ENCODE measurements at regions not wholly inside any gene's neighbourhood (a gene's known extent, or its start where the extent isn't known, plus 50 kb on each side); places are given as distances from the start of the nearest gene placed in this dataset.

DNA sequence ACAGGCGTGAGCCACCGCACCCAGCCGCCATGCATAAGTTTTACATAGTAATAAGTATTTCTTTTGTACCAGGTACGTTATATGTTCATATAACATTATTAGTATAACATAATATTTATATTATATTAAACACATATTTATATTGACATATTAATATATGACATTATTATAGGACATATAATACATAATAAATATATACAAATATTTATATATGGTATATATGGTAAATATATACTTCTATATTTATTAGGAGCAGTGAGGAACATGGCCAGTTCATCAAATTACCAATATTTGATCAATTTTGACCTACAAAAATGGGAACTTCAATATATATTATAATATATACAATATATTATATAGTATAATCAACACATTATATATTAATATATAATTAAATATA, 245.9 kb upstream of the FGGY start:
- H2BK5ac ChIP-seq (ENCODE audit: low read length): no peak overlapping the region
- no peak overlapping the region for H2AFZ ChIP-seq (ENCODE audit: low read length)
- no peak overlapping the region for H2BK12ac ChIP-seq (ENCODE audit: low read length)
- no peak overlapping the region for H2AK5ac ChIP-seq (ENCODE audit: low read depth, low read length)
- no peak overlapping the region for H2BK15ac ChIP-seq (ENCODE audit: low read length)
- no peaks in the 10 kb centered on the region for H3K36me3 ChIP-seq (replicated peaks in 1 of 2; ENCODE audit: control insufficient read depth in 2 of 2, insufficient read depth in 2 of 2, low read length in 2 of 2)
- no peak overlapping the region for H3K4me3 ChIP-seq (ENCODE audit: low read length in 2 of 2)
- H4K91ac ChIP-seq (ENCODE audit: low read depth, low read length, poor library complexity): no peak overlapping the region
- H3K27ac ChIP-seq (replicated peaks; ENCODE audit: low read length): no peak overlapping the region
- no peak for DNase-seq (ENCODE audit: low spot score)
- no peak overlapping the region for H3K23ac ChIP-seq (ENCODE audit: low read depth, low read length, poor library complexity)
- H3K27me3 ChIP-seq (ENCODE audit: control insufficient read depth in 3 of 3, insufficient read depth in 3 of 3, low read depth in 1 of 3, low read length in 3 of 3): no peaks in the 10 kb centered on the region
- no peak overlapping the region for H3K4ac ChIP-seq (ENCODE audit: low read length)
- H3K9me3 ChIP-seq (replicated peaks in 1 of 2; ENCODE audit: control insufficient read depth in 2 of 2, insufficient read depth in 1 of 2, low read depth in 1 of 2, low read length in 2 of 2): peaks cover 3 to 17% of the 10 kb centered on the region in 2 donors
- H3K18ac ChIP-seq (ENCODE audit: low read length): no peak overlapping the region
- H4K8ac ChIP-seq (ENCODE audit: low read depth, low read length): no peak overlapping the region
- WGBS, 2 donors (ENCODE audit: extremely low coverage in 2 of 2, insufficient read length in 2 of 2, insufficient replicate concordance in 1 of 2): no CpG with 5 or more reads among the region's 4 CpGs
- no peaks in the 10 kb centered on the region for H3K79me1 ChIP-seq (ENCODE audit: low read depth, low read length)
- H3K4me1 ChIP-seq (ENCODE audit: control insufficient read depth in 2 of 2, insufficient read depth in 1 of 2, low read depth in 1 of 2, low read length in 2 of 2): peaks cover 0 to 3% of the 10 kb centered on the region in 2 donors
- H3K4me2 ChIP-seq (ENCODE audit: insufficient read depth, low read length, poor library complexity, severe bottlenecking): no peak overlapping the region
- H2BK120ac ChIP-seq (ENCODE audit: low read depth, low read length): no peak overlapping the region
- no peak overlapping the region for H3K9ac ChIP-seq (ENCODE audit: low read depth, low read length, poor library complexity)
- H3K14ac ChIP-seq (ENCODE audit: low read length): no peak overlapping the region

- H3K27ac ChIP-seq (replicated peaks; ENCODE audit: low read length): no peak overlapping the region
- H2AK5ac ChIP-seq (ENCODE audit: low read depth, low read length): no peak overlapping the region
- H3K14ac ChIP-seq (ENCODE audit: low read length): no peak overlapping the region
- H4K8ac ChIP-seq (ENCODE audit: low read depth, low read length): no peak overlapping the region
- no peak overlapping the region for H2AFZ ChIP-seq (ENCODE audit: low read length)
- H4K91ac ChIP-seq (ENCODE audit: low read depth, low read length, poor library complexity): no peak overlapping the region
- DNase-seq (ENCODE audit: low spot score): no peak
- no peak overlapping the region for H3K9ac ChIP-seq (ENCODE audit: low read depth, low read length, poor library complexity)
- H2BK120ac ChIP-seq (ENCODE audit: low read depth, low read length): no peak overlapping the region
- H3K27me3 ChIP-seq (ENCODE audit: control insufficient read depth in 3 of 3, insufficient read depth in 3 of 3, low read depth in 1 of 3, low read length in 3 of 3): no peaks in the 10 kb centered on the region
- H3K4me1 ChIP-seq (ENCODE audit: control insufficient read depth in 2 of 2, insufficient read depth in 1 of 2, low read depth in 1 of 2, low read length in 2 of 2): peaks cover 2 to 10% of the 10 kb centered on the region in 2 donors
- H3K79me1 ChIP-seq (ENCODE audit: low read depth, low read length): no peaks in the 10 kb centered on the region
- H3K4me3 ChIP-seq (ENCODE audit: low read length in 2 of 2): no peak overlapping the region
- no peaks in the 10 kb centered on the region for H3K36me3 ChIP-seq (replicated peaks in 1 of 2; ENCODE audit: control insufficient read depth in 2 of 2, insufficient read depth in 2 of 2, low read length in 2 of 2)
- peaks cover 3 to 17% of the 10 kb centered on the region in 2 donors for H3K9me3 ChIP-seq (replicated peaks in 1 of 2; ENCODE audit: control insufficient read depth in 2 of 2, insufficient read depth in 1 of 2, low read depth in 1 of 2, low read length in 2 of 2)
- no peak overlapping the region for H3K18ac ChIP-seq (ENCODE audit: low read length)
- no peak overlapping the region for H3K23ac ChIP-seq (ENCODE audit: low read depth, low read length, poor library complexity)
- no peak overlapping the region for H2BK12ac ChIP-seq (ENCODE audit: low read length)
- H2BK15ac ChIP-seq (ENCODE audit: low read length): no peak overlapping the region
- WGBS, 2 donors (ENCODE audit: extremely low coverage in 2 of 2, insufficient read length in 2 of 2, insufficient replicate concordance in 1 of 2): no CpG with 5 or more reads among the region's 5 CpGs
- H2BK5ac ChIP-seq (ENCODE audit: low read length): no peak overlapping the region
- H3K4me2 ChIP-seq (ENCODE audit: insufficient read depth, low read length, poor library complexity, severe bottlenecking): no peak overlapping the region
- no peak overlapping the region for H3K4ac ChIP-seq (ENCODE audit: low read length)
Measured at GRCh38 chr1:59052166-59052590, 244.7 kb upstream of the FGGY start.

GRCh38 chr1:59054172-59054571, 242.7 kb upstream of the FGGY start:
- Histone ChIP-seq H3K4me1 (ENCODE audit: control insufficient read depth in 2 of 2, insufficient read depth in 1 of 2, low read depth in 1 of 2, low read length in 2 of 2) (peaks cover 5 to 17% of the 10 kb centered on the region in 2 donors), H3K36me3 (replicated peaks in 1 of 2; ENCODE audit: control insufficient read depth in 2 of 2, insufficient read depth in 2 of 2, low read length in 2 of 2) (no peaks in the 10 kb centered on the region), H3K9ac (ENCODE audit: low read depth, low read length, poor library complexity) (no peak overlapping the region), H2BK5ac (ENCODE audit: low read length) (no peak overlapping the region), H3K23ac (ENCODE audit: low read depth, low read length, poor library complexity) (no peak overlapping the region), H2AK5ac (ENCODE audit: low read depth, low read length) (no peak overlapping the region), H3K79me1 (ENCODE audit: low read depth, low read length) (no peaks in the 10 kb centered on the region), H2BK120ac (ENCODE audit: low read depth, low read length) (no peak overlapping the region), H2BK12ac (ENCODE audit: low read length) (no peak overlapping the region), H3K4me2 (ENCODE audit: insufficient read depth, low read length, poor library complexity, severe bottlenecking) (no peak overlapping the region), H3K27me3 (ENCODE audit: control insufficient read depth in 3 of 3, insufficient read depth in 3 of 3, low read depth in 1 of 3, low read length in 3 of 3) (no peaks in the 10 kb centered on the region), H3K27ac (replicated peaks; ENCODE audit: low read length) (no peak overlapping the region), H2BK15ac (ENCODE audit: low read length) (no peak overlapping the region), H3K18ac (ENCODE audit: low read length) (no peak overlapping the region), H3K4ac (ENCODE audit: low read length) (no peak overlapping the region), H2AFZ (ENCODE audit: low read length) (no peak overlapping the region), H4K91ac (ENCODE audit: low read depth, low read length, poor library complexity) (no peak overlapping the region), H3K4me3 (ENCODE audit: low read length in 2 of 2) (no peak overlapping the region), H3K14ac (ENCODE audit: low read length) (no peak overlapping the region), H3K9me3 (replicated peaks in 1 of 2; ENCODE audit: control insufficient read depth in 2 of 2, insufficient read depth in 1 of 2, low read depth in 1 of 2, low read length in 2 of 2) (peaks cover 0 to 8% of the 10 kb centered on the region in 2 donors), H4K8ac (ENCODE audit: low read depth, low read length) (no peak overlapping the region)
- DNase-seq (ENCODE audit: low spot score): no peak
- WGBS, 2 donors (ENCODE audit: extremely low coverage in 2 of 2, insufficient read length in 2 of 2, insufficient replicate concordance in 1 of 2): no CpG with 5 or more reads among the region's 1 CpG

- Histone ChIP-seq H4K91ac (ENCODE audit: low read depth, low read length, poor library complexity) (no peak overlapping the region), H3K4me1 (ENCODE audit: control insufficient read depth in 2 of 2, insufficient read depth in 1 of 2, low read depth in 1 of 2, low read length in 2 of 2) (peaks cover 5 to 17% of the 10 kb centered on the region in 2 donors), H3K79me1 (ENCODE audit: low read depth, low read length) (no peaks in the 10 kb centered on the region), H3K4me2 (ENCODE audit: insufficient read depth, low read length, poor library complexity, severe bottlenecking) (no peak overlapping the region), H3K23ac (ENCODE audit: low read depth, low read length, poor library complexity) (no peak overlapping the region), H3K4ac (ENCODE audit: low read length) (no peak overlapping the region), H4K8ac (ENCODE audit: low read depth, low read length) (no peak overlapping the region), H3K27me3 (ENCODE audit: control insufficient read depth in 3 of 3, insufficient read depth in 3 of 3, low read depth in 1 of 3, low read length in 3 of 3) (no peaks in the 10 kb centered on the region), H3K9me3 (replicated peaks in 1 of 2; ENCODE audit: control insufficient read depth in 2 of 2, insufficient read depth in 1 of 2, low read depth in 1 of 2, low read length in 2 of 2) (no peaks in the 10 kb centered on the region), H2BK15ac (ENCODE audit: low read length) (no peak overlapping the region), H2BK12ac (ENCODE audit: low read length) (no peak overlapping the region), H3K4me3 (ENCODE audit: low read length in 2 of 2) (no peak overlapping the region), H3K14ac (ENCODE audit: low read length) (no peak overlapping the region), H3K9ac (ENCODE audit: low read depth, low read length, poor library complexity) (no peak overlapping the region), H3K27ac (replicated peaks; ENCODE audit: low read length) (no peak overlapping the region), H2AFZ (ENCODE audit: low read length) (no peak overlapping the region), H3K36me3 (replicated peaks in 1 of 2; ENCODE audit: control insufficient read depth in 2 of 2, insufficient read depth in 2 of 2, low read length in 2 of 2) (no peaks in the 10 kb centered on the region), H2BK120ac (ENCODE audit: low read depth, low read length) (no peak overlapping the region), H2BK5ac (ENCODE audit: low read length) (no peak overlapping the region), H3K18ac (ENCODE audit: low read length) (no peak overlapping the region), H2AK5ac (ENCODE audit: low read depth, low read length) (no peak overlapping the region)
- DNase-seq (ENCODE audit: low spot score): no peak
- WGBS, 2 donors (ENCODE audit: extremely low coverage in 2 of 2, insufficient read length in 2 of 2, insufficient replicate concordance in 1 of 2): no CpG with 5 or more reads among the region's 7 CpGs
Measured at GRCh38 chr1:59055908-59056719, 240.8 kb upstream of the FGGY start.
